ENCODE measurements at regions not wholly inside any gene's neighbourhood (a gene's known extent, or its start where the extent isn't known, plus 50 kb on each side); places are given as distances from the start of the nearest gene placed in this dataset.

DNA sequence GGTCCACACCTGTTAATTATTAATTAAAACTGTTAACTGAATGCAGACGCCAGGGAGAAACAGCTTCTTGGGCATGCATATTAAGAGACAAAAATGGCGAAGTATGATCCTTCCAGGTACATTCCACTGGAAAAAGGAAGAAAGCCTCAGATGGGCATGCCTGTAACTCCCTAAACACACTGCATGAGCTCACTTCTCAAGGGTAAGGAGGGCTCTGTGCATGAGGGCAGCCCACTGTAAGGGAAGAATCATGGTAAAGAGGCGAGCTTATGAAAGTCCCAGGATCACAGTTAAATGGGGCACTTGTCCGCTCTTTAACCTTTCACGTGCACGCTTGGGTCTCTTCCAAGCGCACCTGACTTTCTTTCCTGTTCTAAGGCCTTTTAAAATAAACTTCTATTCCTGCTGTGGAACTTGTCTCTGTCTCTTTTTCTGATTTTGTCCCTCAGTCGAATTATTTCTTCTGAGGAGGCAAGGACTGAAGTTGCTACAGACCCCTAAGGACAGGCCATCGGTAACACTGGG, 321.7 kb downstream of the PPP1R2C start:
- no peak for TF ChIP-seq POLR2A (IDR thresholded peaks at IDR 0.05)
- TF ChIP-seq, protein P1, sequence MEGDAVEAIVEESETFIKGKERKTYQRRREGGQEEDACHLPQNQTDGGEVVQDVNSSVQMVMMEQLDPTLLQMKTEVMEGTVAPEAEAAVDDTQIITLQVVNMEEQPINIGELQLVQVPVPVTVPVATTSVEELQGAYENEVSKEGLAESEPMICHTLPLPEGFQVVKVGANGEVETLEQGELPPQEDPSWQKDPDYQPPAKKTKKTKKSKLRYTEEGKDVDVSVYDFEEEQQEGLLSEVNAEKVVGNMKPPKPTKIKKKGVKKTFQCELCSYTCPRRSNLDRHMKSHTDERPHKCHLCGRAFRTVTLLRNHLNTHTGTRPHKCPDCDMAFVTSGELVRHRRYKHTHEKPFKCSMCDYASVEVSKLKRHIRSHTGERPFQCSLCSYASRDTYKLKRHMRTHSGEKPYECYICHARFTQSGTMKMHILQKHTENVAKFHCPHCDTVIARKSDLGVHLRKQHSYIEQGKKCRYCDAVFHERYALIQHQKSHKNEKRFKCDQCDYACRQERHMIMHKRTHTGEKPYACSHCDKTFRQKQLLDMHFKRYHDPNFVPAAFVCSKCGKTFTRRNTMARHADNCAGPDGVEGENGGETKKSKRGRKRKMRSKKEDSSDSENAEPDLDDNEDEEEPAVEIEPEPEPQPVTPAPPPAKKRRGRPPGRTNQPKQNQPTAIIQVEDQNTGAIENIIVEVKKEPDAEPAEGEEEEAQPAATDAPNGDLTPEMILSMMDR (IDR thresholded peaks at IDR 0.05) = no peak
